ENCODE measurements at regions not wholly inside any gene's neighbourhood (a gene's known extent, or its start where the extent isn't known, plus 50 kb on each side); places are given as distances from the start of the nearest gene placed in this dataset.

GRCh38 chr5:38182991-38183390, 75.4 kb upstream of the EGFLAM start:
- Histone ChIP-seq H3K27ac (ENCODE audit: low read depth, low read length) (no peak overlapping the region), H3K36me3 (ENCODE audit: control insufficient read depth, insufficient read depth, low read length) (no peaks in the 10 kb centered on the region), H3K4me1 (ENCODE audit: control insufficient read depth, insufficient read depth, low read length) (peaks cover 6% of the 10 kb centered on the region; the same call in 1 of the 2 replicates), H3K27me3 (ENCODE audit: control insufficient read depth, insufficient read depth, low read length) (no peaks in the 10 kb centered on the region), H3K4me3 (ENCODE audit: low read depth, low read length) (no peak overlapping the region), H3K9me3 (ENCODE audit: control insufficient read depth, insufficient read depth, low read length) (no peaks in the 10 kb centered on the region), H3K9ac (ENCODE audit: low read depth, low read length) (no peak overlapping the region)

GRCh38 chr5:38168029-38168428, 90.3 kb upstream of the EGFLAM start:
- Histone ChIP-seq H3K9me3 (ENCODE audit: control insufficient read depth, insufficient read depth, low read length) (no peaks in the 10 kb centered on the region), H3K4me3 (ENCODE audit: low read depth, low read length) (no peak overlapping the region), H3K9ac (ENCODE audit: low read depth, low read length) (no peak overlapping the region), H3K27ac (ENCODE audit: low read depth, low read length) (no peak overlapping the region), H3K4me1 (ENCODE audit: control insufficient read depth, insufficient read depth, low read length) (peaks cover 20% of the 10 kb centered on the region), H3K27me3 (ENCODE audit: control insufficient read depth, insufficient read depth, low read length) (peaks cover 12% of the 10 kb centered on the region; the same call in 1 of the 2 replicates), H3K36me3 (ENCODE audit: control insufficient read depth, insufficient read depth, low read length) (no peaks in the 10 kb centered on the region)

- Histone ChIP-seq H3K9me3 (ENCODE audit: control insufficient read depth, insufficient read depth, low read length) (no peaks in the 10 kb centered on the region), H3K27me3 (ENCODE audit: control insufficient read depth, insufficient read depth, low read length) (peaks cover 12% of the 10 kb centered on the region; the same call in 1 of the 2 replicates), H3K4me1 (ENCODE audit: control insufficient read depth, insufficient read depth, low read length) (peaks cover 20% of the 10 kb centered on the region), H3K9ac (ENCODE audit: low read depth, low read length) (no peak overlapping the region), H3K27ac (ENCODE audit: low read depth, low read length) (no peak overlapping the region), H3K36me3 (ENCODE audit: control insufficient read depth, insufficient read depth, low read length) (no peaks in the 10 kb centered on the region), H3K4me3 (ENCODE audit: low read depth, low read length) (no peak overlapping the region)
Measured at GRCh38 chr5:38167562-38167996, 90.8 kb upstream of the EGFLAM start.

- Histone ChIP-seq H3K9ac (ENCODE audit: low read depth, low read length) (no peak overlapping the region), H3K4me3 (ENCODE audit: low read depth, low read length) (no peak overlapping the region), H3K9me3 (ENCODE audit: control insufficient read depth, insufficient read depth, low read length) (no peaks in the 10 kb centered on the region), H3K27me3 (ENCODE audit: control insufficient read depth, insufficient read depth, low read length) (peaks cover 12% of the 10 kb centered on the region; the same call in 1 of the 2 replicates), H3K27ac (ENCODE audit: low read depth, low read length) (no peak overlapping the region), H3K4me1 (ENCODE audit: control insufficient read depth, insufficient read depth, low read length) (peaks cover 20% of the 10 kb centered on the region), H3K36me3 (ENCODE audit: control insufficient read depth, insufficient read depth, low read length) (no peaks in the 10 kb centered on the region)
Measured at GRCh38 chr5:38166832-38167231, 91.5 kb upstream of the EGFLAM start.

- H3K36me3 ChIP-seq (ENCODE audit: control insufficient read depth, insufficient read depth, low read length): no peaks in the 10 kb centered on the region
- no peak overlapping the region for H3K27ac ChIP-seq (ENCODE audit: low read depth, low read length)
- H3K9ac ChIP-seq (ENCODE audit: low read depth, low read length): no peak overlapping the region
- H3K4me1 ChIP-seq (ENCODE audit: control insufficient read depth, insufficient read depth, low read length): peaks cover 20% of the 10 kb centered on the region
- H3K27me3 ChIP-seq (ENCODE audit: control insufficient read depth, insufficient read depth, low read length): peaks cover 12% of the 10 kb centered on the region; the same call in 1 of the 2 replicates
- no peaks in the 10 kb centered on the region for H3K9me3 ChIP-seq (ENCODE audit: control insufficient read depth, insufficient read depth, low read length)
- H3K4me3 ChIP-seq (ENCODE audit: low read depth, low read length): no peak overlapping the region
Measured at GRCh38 chr5:38165435-38165834, 92.9 kb upstream of the EGFLAM start.

GRCh38 chr5:38164776-38165399, 93.5 kb upstream of the EGFLAM start:
- Histone ChIP-seq H3K4me3 (ENCODE audit: low read depth, low read length) (no peak overlapping the region), H3K27ac (ENCODE audit: low read depth, low read length) (no peak overlapping the region), H3K36me3 (ENCODE audit: control insufficient read depth, insufficient read depth, low read length) (no peaks in the 10 kb centered on the region), H3K9me3 (ENCODE audit: control insufficient read depth, insufficient read depth, low read length) (no peaks in the 10 kb centered on the region), H3K27me3 (ENCODE audit: control insufficient read depth, insufficient read depth, low read length) (peaks cover 12% of the 10 kb centered on the region; the same call in 1 of the 2 replicates), H3K4me1 (ENCODE audit: control insufficient read depth, insufficient read depth, low read length) (peaks cover 20% of the 10 kb centered on the region), H3K9ac (ENCODE audit: low read depth, low read length) (no peak overlapping the region)

GRCh38 chr5:38163636-38164237, 94.6 kb upstream of the EGFLAM start:
- H3K27ac ChIP-seq (ENCODE audit: low read depth, low read length): no peak overlapping the region
- no peaks in the 10 kb centered on the region for H3K9me3 ChIP-seq (ENCODE audit: control insufficient read depth, insufficient read depth, low read length)
- no peak overlapping the region for H3K4me3 ChIP-seq (ENCODE audit: low read depth, low read length)
- H3K9ac ChIP-seq (ENCODE audit: low read depth, low read length): no peak overlapping the region
- H3K4me1 ChIP-seq (ENCODE audit: control insufficient read depth, insufficient read depth, low read length): peaks cover 20% of the 10 kb centered on the region
- peaks cover 8% of the 10 kb centered on the region; the same call in 1 of the 2 replicates for H3K27me3 ChIP-seq (ENCODE audit: control insufficient read depth, insufficient read depth, low read length)
- H3K36me3 ChIP-seq (ENCODE audit: control insufficient read depth, insufficient read depth, low read length): no peaks in the 10 kb centered on the region

- H3K9me3 ChIP-seq (ENCODE audit: control insufficient read depth, insufficient read depth, low read length): no peaks in the 10 kb centered on the region
- no peak overlapping the region for H3K9ac ChIP-seq (ENCODE audit: low read depth, low read length)
Measured at GRCh38 chr5:38162625-38163024, 95.7 kb upstream of the EGFLAM start.

GRCh38 chr5:38157024-38157423, 101.3 kb upstream of the EGFLAM start:
- Histone ChIP-seq H3K9me3 (ENCODE audit: control insufficient read depth, insufficient read depth, low read length) (no peaks in the 10 kb centered on the region), H3K27me3 (ENCODE audit: control insufficient read depth, insufficient read depth, low read length) (no peaks in the 10 kb centered on the region)

More at GRCh38 chr5:38162625-38163024, 95.7 kb upstream of the EGFLAM start:
- Histone ChIP-seq H3K27me3 (ENCODE audit: control insufficient read depth, insufficient read depth, low read length) (no peaks in the 10 kb centered on the region), H3K36me3 (ENCODE audit: control insufficient read depth, insufficient read depth, low read length) (no peaks in the 10 kb centered on the region), H3K4me3 (ENCODE audit: low read depth, low read length) (no peak overlapping the region), H3K4me1 (ENCODE audit: control insufficient read depth, insufficient read depth, low read length) (peaks cover 9% of the 10 kb centered on the region), H3K27ac (ENCODE audit: low read depth, low read length) (no peak overlapping the region)

GRCh38 chr5:38154615-38155204, 103.6 kb upstream of the EGFLAM start:
- Histone ChIP-seq H3K27ac (ENCODE audit: low read depth, low read length) (no peak overlapping the region), H3K27me3 (ENCODE audit: control insufficient read depth, insufficient read depth, low read length) (no peaks in the 10 kb centered on the region), H3K9me3 (ENCODE audit: control insufficient read depth, insufficient read depth, low read length) (no peaks in the 10 kb centered on the region), H3K4me1 (ENCODE audit: control insufficient read depth, insufficient read depth, low read length) (no peaks in the 10 kb centered on the region), H3K36me3 (ENCODE audit: control insufficient read depth, insufficient read depth, low read length) (no peaks in the 10 kb centered on the region), H3K4me3 (ENCODE audit: low read depth, low read length) (no peak overlapping the region), H3K9ac (ENCODE audit: low read depth, low read length) (no peak overlapping the region)

More at GRCh38 chr5:38157024-38157423, 101.3 kb upstream of the EGFLAM start:
- no peak overlapping the region for H3K4me3 ChIP-seq (ENCODE audit: low read depth, low read length)
- no peaks in the 10 kb centered on the region for H3K4me1 ChIP-seq (ENCODE audit: control insufficient read depth, insufficient read depth, low read length)
- H3K36me3 ChIP-seq (ENCODE audit: control insufficient read depth, insufficient read depth, low read length): no peaks in the 10 kb centered on the region
- H3K9ac ChIP-seq (ENCODE audit: low read depth, low read length): no peak overlapping the region
- H3K27ac ChIP-seq (ENCODE audit: low read depth, low read length): no peak overlapping the region

GRCh38 chr5:38151878-38152277, 106.5 kb upstream of the EGFLAM start:
- H3K9ac ChIP-seq (ENCODE audit: low read depth, low read length): no peak overlapping the region
- H3K27me3 ChIP-seq (ENCODE audit: control insufficient read depth, insufficient read depth, low read length): no peaks in the 10 kb centered on the region
- no peaks in the 10 kb centered on the region for H3K36me3 ChIP-seq (ENCODE audit: control insufficient read depth, insufficient read depth, low read length)
- H3K27ac ChIP-seq (ENCODE audit: low read depth, low read length): no peak overlapping the region
- no peak overlapping the region for H3K4me3 ChIP-seq (ENCODE audit: low read depth, low read length)
- no peaks in the 10 kb centered on the region for H3K4me1 ChIP-seq (ENCODE audit: control insufficient read depth, insufficient read depth, low read length)
- H3K9me3 ChIP-seq (ENCODE audit: control insufficient read depth, insufficient read depth, low read length): no peaks in the 10 kb centered on the region

Measured in HUES48 (cell line).